ENCODE measurements at regions not wholly inside any gene's neighbourhood (a gene's known extent, or its start where the extent isn't known, plus 50 kb on each side); places are given as distances from the start of the nearest gene placed in this dataset.

DNA sequence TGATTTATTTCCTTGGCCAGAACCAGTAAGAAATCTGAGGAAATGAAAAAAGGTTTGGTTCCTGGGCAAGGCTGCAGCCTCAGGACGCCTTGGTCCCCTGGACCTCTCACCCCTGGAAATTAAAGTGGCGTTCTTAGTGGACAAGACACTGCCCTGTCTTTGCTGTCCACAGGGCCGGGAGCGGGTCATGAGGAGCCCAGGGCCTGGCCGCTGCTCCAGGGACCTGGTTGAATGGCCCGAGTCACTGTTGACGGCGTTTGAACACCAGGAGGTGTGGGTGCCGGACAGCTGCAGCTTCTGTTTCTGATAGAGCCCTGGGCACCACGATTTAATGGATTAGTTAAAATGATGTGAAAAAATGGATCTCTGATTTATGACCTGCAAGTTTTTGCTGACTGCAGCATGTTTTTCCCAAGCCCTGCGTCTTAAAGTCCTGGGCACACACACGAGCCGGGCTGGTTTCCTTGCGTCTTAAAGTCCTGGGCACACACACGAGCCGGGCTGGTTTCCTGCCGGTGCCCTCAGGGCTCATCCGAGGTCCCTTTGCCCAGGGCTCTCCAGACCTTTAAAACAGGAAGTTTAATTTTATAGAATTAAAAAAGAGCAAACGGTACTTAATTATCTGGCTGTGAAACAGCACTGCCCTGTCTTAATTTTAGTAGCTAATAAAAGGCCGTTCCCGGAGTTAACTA is 74.1 kb upstream of the ACTRT2 start:
- no peak for DNase-seq
- no peak overlapping the region for H3K27ac ChIP-seq (ENCODE audit: low read length)
- Mint-ChIP-seq H3K4me3 (no peak overlapping the region), H3K4me1 (no peaks in the 10 kb centered on the region), H3K27me3 (ENCODE audit: low read depth in 2 of 2) (no peaks in the 10 kb centered on the region), H3K9me3 (no peaks in the 10 kb centered on the region), H3K27ac (no peak overlapping the region), H3K36me3 (no peaks in the 10 kb centered on the region)
- intact Hi-C loops (cut with micrococcal nuclease) = no loop called here
- ATAC-seq = no peak
- TF ChIP-seq, protein P1, sequence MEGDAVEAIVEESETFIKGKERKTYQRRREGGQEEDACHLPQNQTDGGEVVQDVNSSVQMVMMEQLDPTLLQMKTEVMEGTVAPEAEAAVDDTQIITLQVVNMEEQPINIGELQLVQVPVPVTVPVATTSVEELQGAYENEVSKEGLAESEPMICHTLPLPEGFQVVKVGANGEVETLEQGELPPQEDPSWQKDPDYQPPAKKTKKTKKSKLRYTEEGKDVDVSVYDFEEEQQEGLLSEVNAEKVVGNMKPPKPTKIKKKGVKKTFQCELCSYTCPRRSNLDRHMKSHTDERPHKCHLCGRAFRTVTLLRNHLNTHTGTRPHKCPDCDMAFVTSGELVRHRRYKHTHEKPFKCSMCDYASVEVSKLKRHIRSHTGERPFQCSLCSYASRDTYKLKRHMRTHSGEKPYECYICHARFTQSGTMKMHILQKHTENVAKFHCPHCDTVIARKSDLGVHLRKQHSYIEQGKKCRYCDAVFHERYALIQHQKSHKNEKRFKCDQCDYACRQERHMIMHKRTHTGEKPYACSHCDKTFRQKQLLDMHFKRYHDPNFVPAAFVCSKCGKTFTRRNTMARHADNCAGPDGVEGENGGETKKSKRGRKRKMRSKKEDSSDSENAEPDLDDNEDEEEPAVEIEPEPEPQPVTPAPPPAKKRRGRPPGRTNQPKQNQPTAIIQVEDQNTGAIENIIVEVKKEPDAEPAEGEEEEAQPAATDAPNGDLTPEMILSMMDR (IDR thresholded peaks at IDR 0.05) = no peak
- 24% methylated on average over 21 of the region's 21 CpGs for WGBS (ENCODE audit: insufficient coverage)
- no peak overlapping the region for H3K4me3 ChIP-seq (ENCODE audit: low read length)
- no peaks in the 10 kb centered on the region for H3K9me3 ChIP-seq (ENCODE audit: control insufficient read depth, insufficient read depth, low read length)
- H3K36me3 ChIP-seq (ENCODE audit: control insufficient read depth, insufficient read depth, low read length) = no peaks in the 10 kb centered on the region
- peaks cover 3% of the 10 kb centered on the region for H3K4me1 ChIP-seq (ENCODE audit: control insufficient read depth, insufficient read depth, low read length)
- H3K27me3 ChIP-seq (ENCODE audit: control insufficient read depth, insufficient read depth, low read length) = no peaks in the 10 kb centered on the region

DNA sequence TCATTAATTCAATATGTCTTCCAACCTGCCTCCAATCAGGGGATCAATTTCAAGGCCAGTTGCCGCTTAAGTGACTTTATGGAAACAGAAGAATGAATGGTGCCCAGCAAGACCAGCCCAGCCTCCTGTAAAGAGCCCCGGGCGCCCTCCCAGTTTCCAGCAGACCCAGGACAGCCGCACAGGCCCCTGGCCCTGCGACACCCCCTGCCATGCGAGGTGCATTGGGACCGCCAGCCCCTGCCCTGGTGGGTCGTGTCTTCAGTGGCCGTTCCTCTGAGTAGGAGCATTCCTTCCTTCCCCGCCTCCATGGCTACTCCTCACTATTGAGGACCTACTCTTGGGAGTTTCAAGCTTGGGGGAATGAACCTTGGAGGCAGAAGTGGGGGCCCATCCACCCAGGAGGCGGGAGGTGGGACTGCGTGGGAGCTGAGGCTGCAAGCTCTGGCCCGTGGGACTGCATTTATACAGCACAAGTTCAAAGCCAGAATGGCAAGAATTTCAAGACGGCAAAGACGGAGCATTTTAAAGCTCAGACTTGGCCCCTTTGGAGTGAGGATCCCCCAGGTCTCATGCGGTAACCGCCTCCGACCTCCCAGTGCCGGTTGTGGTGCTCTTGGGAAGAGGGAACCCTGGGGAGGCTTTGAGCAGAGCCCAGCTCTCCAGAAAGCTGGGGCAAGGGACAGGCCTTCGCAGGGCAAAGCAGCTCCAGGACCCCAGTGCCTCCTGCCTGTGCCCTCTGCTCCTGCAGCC is 73.1 kb upstream of the ACTRT2 start:
- H3K27me3 Mint-ChIP-seq (ENCODE audit: low read depth in 2 of 2) = no peaks in the 10 kb centered on the region
- no peak for ATAC-seq
- Histone ChIP-seq H3K27ac (ENCODE audit: low read length) (no peak overlapping the region), H3K4me1 (ENCODE audit: control insufficient read depth, insufficient read depth, low read length) (peaks cover 9% of the 10 kb centered on the region), H3K27me3 (ENCODE audit: control insufficient read depth, insufficient read depth, low read length) (no peaks in the 10 kb centered on the region), H3K36me3 (ENCODE audit: control insufficient read depth, insufficient read depth, low read length) (no peaks in the 10 kb centered on the region), H3K4me3 (ENCODE audit: low read length) (no peak overlapping the region), H3K9me3 (ENCODE audit: control insufficient read depth, insufficient read depth, low read length) (no peaks in the 10 kb centered on the region)
- H3K4me1 Mint-ChIP-seq = no peaks in the 10 kb centered on the region
- TF ChIP-seq, protein P1 (IDR thresholded peaks at IDR 0.05) = no peak
- H3K4me3 Mint-ChIP-seq = no peak overlapping the region
- no peak overlapping the region for H3K27ac Mint-ChIP-seq
- intact Hi-C loops (cut with micrococcal nuclease) = no loop called here
- WGBS (ENCODE audit: insufficient coverage) = 86% methylated on average over 20 of the region's 20 CpGs
- H3K36me3 Mint-ChIP-seq = no peaks in the 10 kb centered on the region
- DNase-seq = no peak
- H3K9me3 Mint-ChIP-seq = peaks cover 1 to 2% of the 10 kb centered on the region in 2 donors

DNA sequence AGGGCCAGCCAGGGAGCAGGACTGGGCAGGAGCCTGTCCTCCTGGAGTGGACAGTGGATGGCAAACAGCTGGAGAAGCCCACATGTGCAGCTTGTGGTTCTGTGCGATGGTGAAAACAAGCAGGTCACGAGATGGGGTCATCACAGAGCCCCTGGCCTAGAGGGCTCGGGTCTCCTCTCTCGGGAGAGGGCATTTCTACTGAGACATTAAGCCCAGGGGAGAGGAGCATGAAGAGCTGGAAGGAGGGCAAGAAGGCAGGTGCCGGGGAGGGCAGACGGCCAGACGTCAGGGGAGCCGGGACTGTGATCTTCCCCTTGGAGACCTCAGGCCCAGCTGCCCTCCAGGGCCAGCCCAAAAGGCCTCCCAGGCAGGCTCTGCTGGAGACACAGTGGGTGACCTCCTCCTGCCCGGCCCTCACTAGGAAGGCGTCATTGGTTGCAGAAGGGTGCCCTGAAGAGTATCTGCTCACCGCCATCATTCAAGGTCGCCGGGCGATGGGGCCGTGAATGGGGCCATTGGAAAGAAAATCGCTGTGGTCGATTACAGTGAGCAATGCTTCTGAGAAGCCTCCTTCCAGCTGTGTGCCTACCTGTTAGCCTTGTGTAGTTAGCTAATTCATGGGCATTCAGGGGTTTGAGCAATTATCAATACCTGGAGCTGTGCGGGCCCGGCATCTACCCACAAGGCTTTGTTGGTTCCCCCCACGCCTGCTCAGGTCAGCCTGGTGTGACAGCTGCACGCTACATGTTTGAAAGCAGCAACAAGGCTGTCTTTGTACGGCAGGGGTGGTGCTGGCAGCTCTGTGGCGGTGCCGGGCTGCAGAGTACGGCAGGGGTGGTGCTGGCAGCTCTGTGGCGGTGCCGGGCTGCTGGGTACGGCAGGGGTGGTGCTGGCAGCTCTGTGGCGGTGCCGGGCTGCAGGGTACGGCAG is 72.3 kb upstream of the ACTRT2 start:
- no peak overlapping the region for H3K4me3 ChIP-seq (ENCODE audit: low read length)
- no peak for ATAC-seq
- H3K9me3 ChIP-seq (ENCODE audit: control insufficient read depth, insufficient read depth, low read length) = no peaks in the 10 kb centered on the region
- TF ChIP-seq, protein P1 (IDR thresholded peaks at IDR 0.05) = no peak
- H3K27me3 ChIP-seq (ENCODE audit: control insufficient read depth, insufficient read depth, low read length) = no peaks in the 10 kb centered on the region
- Mint-ChIP-seq H3K36me3 (no peaks in the 10 kb centered on the region), H3K9me3 (peaks cover 2 to 8% of the 10 kb centered on the region in 2 donors), H3K27me3 (ENCODE audit: low read depth in 2 of 2) (no peaks in the 10 kb centered on the region), H3K4me1 (peaks cover 0 to 5% of the 10 kb centered on the region in 2 donors), H3K27ac (no peak overlapping the region), H3K4me3 (no peak overlapping the region)
- H3K27ac ChIP-seq (ENCODE audit: low read length) = no peak overlapping the region
- no peaks in the 10 kb centered on the region for H3K36me3 ChIP-seq (ENCODE audit: control insufficient read depth, insufficient read depth, low read length)
- intact Hi-C loops (cut with micrococcal nuclease) = no loop called here
- no peak for DNase-seq
- peaks cover 11% of the 10 kb centered on the region for H3K4me1 ChIP-seq (ENCODE audit: control insufficient read depth, insufficient read depth, low read length)
- 90% methylated on average over 24 of the region's 31 CpGs for WGBS (ENCODE audit: insufficient coverage)

All from natural killer cell (primary cell).